ENCODE measurements at regions not wholly inside any gene's neighbourhood (a gene's known extent, or its start where the extent isn't known, plus 50 kb on each side); places are given as distances from the start of the nearest gene placed in this dataset.

- Histone ChIP-seq H3K9me3 (ENCODE audit: low read depth) (no peaks in the 10 kb centered on the region), H3K4me2 (no peak overlapping the region), H3F3A (ENCODE audit: low read depth) (no peaks in the 10 kb centered on the region), H3K79me2 (ENCODE audit: low read depth) (no peaks in the 10 kb centered on the region), H3K4me3 (no peak overlapping the region), H3K4me1 (no peaks in the 10 kb centered on the region), H3K9ac (no peak overlapping the region), H4K20me1 (ENCODE audit: low read depth) (no peaks in the 10 kb centered on the region), H3K27ac (no peak overlapping the region), H2AFZ (replicated peaks) (no peak overlapping the region), H3K36me3 (no peaks in the 10 kb centered on the region), H3K27me3 (no peaks in the 10 kb centered on the region)
- H3K9me3 Mint-ChIP-seq = peaks cover 15% of the 10 kb centered on the region
- H3K27ac Mint-ChIP-seq = no peak overlapping the region
- no peak for TF ChIP-seq CTCF (IDR thresholded peaks at IDR 0.05)
- H3K27me3 Mint-ChIP-seq (ENCODE audit: insufficient read depth, low read depth) = no peaks in the 10 kb centered on the region
- H3K4me1 Mint-ChIP-seq = no peaks in the 10 kb centered on the region
- no peak overlapping the region for H3K4me3 Mint-ChIP-seq
- H3K36me3 Mint-ChIP-seq = no peaks in the 10 kb centered on the region
- DNase-seq (ENCODE audit: low spot score) = no peak
These were observed 138.0 kb upstream of the BOD1L1 start for GRCh38 chr4:13765539-13765938.

- Histone ChIP-seq H3K4me3 (no peak overlapping the region), H3K27me3 (no peaks in the 10 kb centered on the region), H3K79me2 (ENCODE audit: low read depth) (no peaks in the 10 kb centered on the region), H2AFZ (replicated peaks) (no peak overlapping the region), H3K36me3 (no peaks in the 10 kb centered on the region), H4K20me1 (ENCODE audit: low read depth) (no peaks in the 10 kb centered on the region), H3K9ac (no peak overlapping the region), H3F3A (ENCODE audit: low read depth) (no peaks in the 10 kb centered on the region), H3K4me2 (no peak overlapping the region), H3K27ac (no peak overlapping the region), H3K9me3 (ENCODE audit: low read depth) (no peaks in the 10 kb centered on the region), H3K4me1 (no peaks in the 10 kb centered on the region)
- H3K27me3 Mint-ChIP-seq (ENCODE audit: insufficient read depth, low read depth) = no peaks in the 10 kb centered on the region
- no peak for DNase-seq (ENCODE audit: low spot score)
- no peaks in the 10 kb centered on the region for H3K36me3 Mint-ChIP-seq
- no peak overlapping the region for H3K4me3 Mint-ChIP-seq
- H3K4me1 Mint-ChIP-seq = no peaks in the 10 kb centered on the region
- peaks cover 24% of the 10 kb centered on the region for H3K9me3 Mint-ChIP-seq
- H3K27ac Mint-ChIP-seq = no peak overlapping the region
- TF ChIP-seq CTCF (IDR thresholded peaks at IDR 0.05) = no peak
- TF ChIP-seq EZH2phosphoT487 (IDR thresholded peaks at IDR 0.05) = no peak
- no peak for TF ChIP-seq EZH2 (IDR thresholded peaks at IDR 0.05)
These were observed 139.4 kb upstream of the BOD1L1 start for GRCh38 chr4:13766761-13767540.

DNA sequence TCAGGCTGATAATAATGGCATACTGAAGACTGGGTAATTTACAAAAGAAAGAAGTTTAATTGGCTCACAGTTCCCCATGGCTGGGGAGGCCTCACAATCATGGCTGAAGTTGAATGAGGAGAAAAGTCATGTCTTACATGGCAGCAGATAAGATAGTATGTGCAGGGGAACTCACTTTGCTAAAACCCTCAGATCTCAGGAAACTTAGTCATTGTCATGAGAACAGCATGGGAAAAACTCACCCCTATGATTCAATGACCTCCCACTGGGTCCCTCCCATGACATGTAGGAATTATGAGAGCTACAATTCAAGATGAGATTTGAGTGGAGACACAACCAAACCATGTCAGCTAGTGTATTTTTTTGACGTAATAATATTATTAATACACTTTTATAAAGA, 149.8 kb upstream of the BOD1L1 start:
- DNase-seq (ENCODE audit: low spot score) = no peak
- Histone ChIP-seq H2AFZ (replicated peaks) (no peak overlapping the region), H3K36me3 (no peaks in the 10 kb centered on the region), H3K4me2 (no peak overlapping the region), H4K20me1 (ENCODE audit: low read depth) (no peaks in the 10 kb centered on the region), H3K27me3 (no peaks in the 10 kb centered on the region), H3K9ac (no peak overlapping the region), H3K4me1 (no peaks in the 10 kb centered on the region), H3K79me2 (ENCODE audit: low read depth) (no peaks in the 10 kb centered on the region), H3K27ac (no peak overlapping the region), H3K9me3 (ENCODE audit: low read depth) (no peaks in the 10 kb centered on the region), H3F3A (ENCODE audit: low read depth) (no peaks in the 10 kb centered on the region), H3K4me3 (no peak overlapping the region)
- H3K9me3 Mint-ChIP-seq = peaks cover 8% of the 10 kb centered on the region
- no peak overlapping the region for H3K27ac Mint-ChIP-seq
- H3K4me3 Mint-ChIP-seq = no peak overlapping the region
- H3K36me3 Mint-ChIP-seq = no peaks in the 10 kb centered on the region
- TF ChIP-seq EZH2 (IDR thresholded peaks at IDR 0.05) = no peak
- no peak for TF ChIP-seq EZH2phosphoT487 (IDR thresholded peaks at IDR 0.05)
- no peak for TF ChIP-seq CTCF (IDR thresholded peaks at IDR 0.05)
- no peaks in the 10 kb centered on the region for H3K27me3 Mint-ChIP-seq (ENCODE audit: insufficient read depth, low read depth)
- no peaks in the 10 kb centered on the region for H3K4me1 Mint-ChIP-seq
